HG03520 (cell line): ENCODE measurements at regions not wholly inside any gene's neighbourhood (a gene's known extent, or its start where the extent isn't known, plus 50 kb on each side); places are given as distances from the start of the nearest gene placed in this dataset.
"Not testable (repeated sequence)": the region's sequence is repeated elsewhere in the genome, so short reads cannot be mapped to it uniquely, and the experiment has no call there.

Source experiments
- ATAC-seq: cut with Tn5 transposase; IDR thresholded peaks from one replicate; pipeline ENCODE4 v1.9.1; 2021; ENCODE audit warnings: mild to moderate bottlenecking, moderate library complexity; ENCODE audit not compliant: unreplicated experiment

- no peak for ATAC-seq
These were observed 185.2 kb downstream of the AEBP2 start for GRCh38 chr12:19624491-19624890.

GRCh38 chr12:19625551-19625950 lies 186.3 kb downstream of the AEBP2 start:
- ATAC-seq: not testable (repeated sequence)

- ATAC-seq: no peak
These were observed 188.4 kb downstream of the AEBP2 start for GRCh38 chr12:19627719-19628118.

- ATAC-seq: no peak
These were observed 191.2 kb downstream of the AEBP2 start for GRCh38 chr12:19630536-19630935.

GRCh38 chr12:19633194-19633593 lies 193.9 kb downstream of the AEBP2 start:
- ATAC-seq: no peak

- ATAC-seq: no peak
These were observed 194.3 kb downstream of the AEBP2 start for GRCh38 chr12:19633641-19634040.

- no peak for ATAC-seq
These were observed 200.6 kb downstream of the AEBP2 start for GRCh38 chr12:19639781-19640415.

GRCh38 chr12:19641235-19642080 lies 202.2 kb downstream of the AEBP2 start:
- no peak for ATAC-seq

GRCh38 chr12:19642345-19642744 lies 203.1 kb downstream of the AEBP2 start:
- no peak for ATAC-seq

- ATAC-seq: no peak
These were observed 204.3 kb downstream of the AEBP2 start for GRCh38 chr12:19643635-19644034.

GRCh38 chr12:19644571-19644970 lies 205.3 kb downstream of the AEBP2 start:
- ATAC-seq: no peak

- no peak for ATAC-seq
These were observed 206.5 kb downstream of the AEBP2 start for GRCh38 chr12:19645823-19646222.

- no peak for ATAC-seq
These were observed 207.3 kb downstream of the AEBP2 start for GRCh38 chr12:19646599-19646998.

- ATAC-seq: no peak
These were observed 208.7 kb downstream of the AEBP2 start for GRCh38 chr12:19647806-19648556.

- no peak for ATAC-seq
These were observed 209.3 kb downstream of the AEBP2 start for GRCh38 chr12:19648591-19648990.

- ATAC-seq: no peak
These were observed 213.1 kb downstream of the AEBP2 start for GRCh38 chr12:19652386-19652785.

- no peak for ATAC-seq
These were observed 215.5 kb downstream of the AEBP2 start for GRCh38 chr12:19654650-19655376.

- ATAC-seq: no peak
These were observed 217.9 kb downstream of the AEBP2 start for GRCh38 chr12:19657118-19657731.

- ATAC-seq: no peak
These were observed 218.4 kb downstream of the AEBP2 start for GRCh38 chr12:19657732-19658130.

GRCh38 chr12:19659086-19659485 lies 219.8 kb downstream of the AEBP2 start:
- ATAC-seq: no peak

GRCh38 chr12:19659501-19659900 lies 220.2 kb downstream of the AEBP2 start:
- no peak for ATAC-seq
